ENCODE measurements at regions not wholly inside any gene's neighbourhood (a gene's known extent, or its start where the extent isn't known, plus 50 kb on each side); places are given as distances from the start of the nearest gene placed in this dataset.
"Not testable (repeated sequence)": the region's sequence is repeated elsewhere in the genome, so short reads cannot be mapped to it uniquely, and the experiment has no call there.

GRCh38 chr11:23765682-23766252 is 731.1 kb upstream of the LUZP2 start:
- no peak for DNase-seq (ENCODE audit: low spot score)

- DNase-seq (ENCODE audit: low spot score): no peak
These were observed 729.3 kb upstream of the LUZP2 start for GRCh38 chr11:23767576-23767975.

GRCh38 chr11:23769214-23769613 is 727.6 kb upstream of the LUZP2 start:
- no peak for DNase-seq (ENCODE audit: low spot score)

GRCh38 chr11:23772081-23772480 is 724.8 kb upstream of the LUZP2 start:
- no peak for DNase-seq (ENCODE audit: low spot score)

GRCh38 chr11:23778971-23779370 is 717.9 kb upstream of the LUZP2 start:
- DNase-seq (ENCODE audit: low spot score): no peak

- DNase-seq (ENCODE audit: low spot score): no peak
These were observed 716.6 kb upstream of the LUZP2 start for GRCh38 chr11:23780231-23780630.

- no peak for DNase-seq (ENCODE audit: low spot score)
These were observed 714.9 kb upstream of the LUZP2 start for GRCh38 chr11:23781803-23782560.

GRCh38 chr11:23786974-23787373 is 709.9 kb upstream of the LUZP2 start:
- not testable (repeated sequence) for DNase-seq (ENCODE audit: low spot score)

GRCh38 chr11:23789200-23789853 is 707.5 kb upstream of the LUZP2 start:
- no peak for DNase-seq (ENCODE audit: low spot score)

GRCh38 chr11:23789938-23790371 is 706.9 kb upstream of the LUZP2 start:
- DNase-seq (ENCODE audit: low spot score): no peak

- no peak for DNase-seq (ENCODE audit: low spot score)
These were observed 699.0 kb upstream of the LUZP2 start for GRCh38 chr11:23797624-23798419.

- DNase-seq (ENCODE audit: low spot score): not testable (repeated sequence)
These were observed 662.5 kb upstream of the LUZP2 start for GRCh38 chr11:23834306-23834705.

GRCh38 chr11:23836981-23837380 is 659.9 kb upstream of the LUZP2 start:
- DNase-seq (ENCODE audit: low spot score): no peak

GRCh38 chr11:23840872-23841271 is 656.0 kb upstream of the LUZP2 start:
- no peak for DNase-seq (ENCODE audit: low spot score)

GRCh38 chr11:23846902-23847422 is 649.9 kb upstream of the LUZP2 start:
- no peak for DNase-seq (ENCODE audit: low spot score)

GRCh38 chr11:23851216-23851615 is 645.6 kb upstream of the LUZP2 start:
- no peak for DNase-seq (ENCODE audit: low spot score)

- no peak for DNase-seq (ENCODE audit: low spot score)
These were observed 640.2 kb upstream of the LUZP2 start for GRCh38 chr11:23856654-23857053.

GRCh38 chr11:23859087-23859486 is 637.8 kb upstream of the LUZP2 start:
- no peak for DNase-seq (ENCODE audit: low spot score)

GRCh38 chr11:23861615-23862014 is 635.2 kb upstream of the LUZP2 start:
- DNase-seq (ENCODE audit: low spot score): no peak

GRCh38 chr11:23865341-23865975 is 631.4 kb upstream of the LUZP2 start:
- no peak for DNase-seq (ENCODE audit: low spot score)

GRCh38 chr11:23866641-23867040 is 630.2 kb upstream of the LUZP2 start:
- no peak for DNase-seq (ENCODE audit: low spot score)

GRCh38 chr11:23869671-23870070 is 627.2 kb upstream of the LUZP2 start:
- DNase-seq (ENCODE audit: low spot score): no peak

Measured in activated CD4-positive, alpha-beta T cell treated with anti-CD3 and anti-CD28 coated beads, Interleukin-2, Interleukin-4, amounts not matched to agents 100 ng/mL and 50 ng/mL, durations not matched to agents 16 hours and 8 hours (primary cell).